ENCODE measurements at regions not wholly inside any gene's neighbourhood (a gene's known extent, or its start where the extent isn't known, plus 50 kb on each side); places are given as distances from the start of the nearest gene placed in this dataset.

DNA sequence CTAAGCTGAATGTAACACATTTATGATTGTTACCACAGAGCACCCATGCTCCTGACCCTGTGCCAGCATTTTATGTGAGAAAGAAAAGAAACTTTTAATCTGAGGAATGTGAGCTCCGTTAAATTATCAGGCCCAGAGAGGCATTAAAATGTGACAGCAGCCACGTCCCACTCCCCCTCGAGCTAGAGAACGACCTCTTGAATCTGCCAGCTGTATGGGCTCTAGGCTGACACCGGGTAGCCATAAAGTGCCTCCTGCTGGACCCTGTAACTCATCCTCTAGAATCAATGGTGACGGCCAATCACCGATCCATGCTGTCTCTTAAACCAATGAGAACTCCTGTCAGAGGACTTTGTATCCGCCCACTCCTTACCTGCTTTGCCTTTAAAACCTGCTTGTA, 110.2 kb upstream of the ADRA2C start:
- H3K4me3 ChIP-seq (ENCODE audit: low read length), result no peak overlapping the region
- DNase-seq (ENCODE audit: low read depth), result no peak
- TF ChIP-seq, protein P1, sequence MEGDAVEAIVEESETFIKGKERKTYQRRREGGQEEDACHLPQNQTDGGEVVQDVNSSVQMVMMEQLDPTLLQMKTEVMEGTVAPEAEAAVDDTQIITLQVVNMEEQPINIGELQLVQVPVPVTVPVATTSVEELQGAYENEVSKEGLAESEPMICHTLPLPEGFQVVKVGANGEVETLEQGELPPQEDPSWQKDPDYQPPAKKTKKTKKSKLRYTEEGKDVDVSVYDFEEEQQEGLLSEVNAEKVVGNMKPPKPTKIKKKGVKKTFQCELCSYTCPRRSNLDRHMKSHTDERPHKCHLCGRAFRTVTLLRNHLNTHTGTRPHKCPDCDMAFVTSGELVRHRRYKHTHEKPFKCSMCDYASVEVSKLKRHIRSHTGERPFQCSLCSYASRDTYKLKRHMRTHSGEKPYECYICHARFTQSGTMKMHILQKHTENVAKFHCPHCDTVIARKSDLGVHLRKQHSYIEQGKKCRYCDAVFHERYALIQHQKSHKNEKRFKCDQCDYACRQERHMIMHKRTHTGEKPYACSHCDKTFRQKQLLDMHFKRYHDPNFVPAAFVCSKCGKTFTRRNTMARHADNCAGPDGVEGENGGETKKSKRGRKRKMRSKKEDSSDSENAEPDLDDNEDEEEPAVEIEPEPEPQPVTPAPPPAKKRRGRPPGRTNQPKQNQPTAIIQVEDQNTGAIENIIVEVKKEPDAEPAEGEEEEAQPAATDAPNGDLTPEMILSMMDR (conservative IDR thresholded peaks at IDR 0.05; ENCODE audit: low read depth, low read length), result no peak

DNA sequence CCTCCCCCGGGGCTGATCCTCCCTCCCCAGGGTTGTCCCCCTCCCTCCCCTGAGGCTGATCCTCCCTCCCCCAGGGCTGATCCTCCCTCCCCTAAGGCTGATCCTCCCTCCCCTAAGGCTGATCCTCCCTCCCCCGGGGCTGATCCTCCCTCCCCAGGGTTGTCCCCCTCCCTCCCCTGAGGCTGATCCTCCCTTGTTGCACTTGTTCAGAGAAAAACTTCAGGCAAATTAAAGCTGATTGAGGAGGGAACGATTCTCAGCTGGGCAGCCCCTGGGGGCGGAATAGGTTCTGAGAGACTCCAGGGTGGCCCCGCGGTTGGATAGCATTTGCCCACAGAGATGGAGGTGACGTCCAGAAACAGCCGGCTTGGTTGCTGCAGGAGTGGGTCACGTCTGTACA, 110.7 kb upstream of the ADRA2C start:
- no peak for DNase-seq (ENCODE audit: low read depth)
- TF ChIP-seq, protein P1 (conservative IDR thresholded peaks at IDR 0.05; ENCODE audit: low read depth, low read length), result no peak
- no peak overlapping the region for H3K4me3 ChIP-seq (ENCODE audit: low read length)

DNA sequence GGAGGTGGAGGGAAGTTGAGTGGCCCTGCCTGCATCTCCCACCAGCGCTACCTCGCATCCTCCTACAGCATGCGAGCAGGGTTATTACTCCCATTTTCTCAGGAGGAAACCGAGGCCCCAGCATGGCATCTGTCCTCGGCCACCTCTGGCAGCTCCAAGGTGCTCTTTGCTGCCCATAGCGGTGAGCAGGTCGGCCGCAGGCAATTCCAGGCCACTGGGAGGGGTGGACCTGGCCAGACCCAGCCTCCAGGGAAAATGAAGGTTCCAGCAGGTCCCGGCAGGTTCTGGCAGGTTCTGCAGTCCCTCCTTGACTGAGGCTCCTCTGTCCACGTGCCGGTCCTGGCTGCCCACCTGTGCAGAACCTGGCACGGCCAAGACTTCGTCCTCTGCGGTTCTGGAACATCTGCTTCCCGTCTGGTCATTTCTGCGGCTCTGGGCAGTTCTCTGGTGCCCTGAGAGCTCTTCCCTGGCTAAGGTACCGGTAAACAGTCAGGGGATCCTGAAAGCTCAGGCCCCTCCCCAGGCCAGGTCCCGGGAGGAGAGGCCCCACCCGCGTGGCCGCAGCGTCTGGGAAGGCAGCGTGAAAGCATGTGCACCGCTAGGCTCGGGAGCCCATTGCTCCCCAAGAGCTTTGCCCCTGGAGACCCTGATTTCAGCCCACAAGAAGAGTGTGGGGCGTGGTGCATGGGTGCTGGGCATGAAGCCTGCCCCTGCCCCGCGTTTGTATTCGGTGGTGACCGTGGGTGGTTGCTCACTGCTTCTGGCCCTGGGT, 112.0 kb upstream of the ADRA2C start:
- no peak for DNase-seq (ENCODE audit: low read depth)
- no peak overlapping the region for H3K4me3 ChIP-seq (ENCODE audit: low read length)
- TF ChIP-seq, protein P1 (conservative IDR thresholded peaks at IDR 0.05; ENCODE audit: low read depth, low read length), result no peak

DNA sequence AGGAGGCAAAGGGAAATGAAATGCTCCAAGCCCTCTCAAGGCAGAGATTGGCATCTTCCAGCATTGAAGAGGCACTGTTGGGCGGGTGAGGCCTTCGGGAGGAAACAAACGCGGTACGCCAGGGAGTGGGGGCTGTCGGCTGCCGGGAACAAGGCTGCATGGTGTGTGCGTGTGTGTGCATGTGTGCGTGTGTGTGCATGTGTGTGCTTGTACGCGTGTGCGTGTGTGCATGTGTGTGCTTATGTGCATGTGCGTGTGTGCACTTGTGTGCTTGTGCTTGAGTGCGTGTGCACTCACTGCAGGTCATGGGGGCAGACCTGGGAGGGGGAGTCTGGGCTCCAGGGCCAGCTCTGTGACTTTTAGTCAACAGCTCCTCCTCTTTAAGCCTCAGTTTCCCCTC, 113.6 kb upstream of the ADRA2C start:
- no peak for DNase-seq (ENCODE audit: low read depth)
- TF ChIP-seq, protein P1 (conservative IDR thresholded peaks at IDR 0.05; ENCODE audit: low read depth, low read length), result no peak
- H3K4me3 ChIP-seq (ENCODE audit: low read length), result no peak overlapping the region

DNA sequence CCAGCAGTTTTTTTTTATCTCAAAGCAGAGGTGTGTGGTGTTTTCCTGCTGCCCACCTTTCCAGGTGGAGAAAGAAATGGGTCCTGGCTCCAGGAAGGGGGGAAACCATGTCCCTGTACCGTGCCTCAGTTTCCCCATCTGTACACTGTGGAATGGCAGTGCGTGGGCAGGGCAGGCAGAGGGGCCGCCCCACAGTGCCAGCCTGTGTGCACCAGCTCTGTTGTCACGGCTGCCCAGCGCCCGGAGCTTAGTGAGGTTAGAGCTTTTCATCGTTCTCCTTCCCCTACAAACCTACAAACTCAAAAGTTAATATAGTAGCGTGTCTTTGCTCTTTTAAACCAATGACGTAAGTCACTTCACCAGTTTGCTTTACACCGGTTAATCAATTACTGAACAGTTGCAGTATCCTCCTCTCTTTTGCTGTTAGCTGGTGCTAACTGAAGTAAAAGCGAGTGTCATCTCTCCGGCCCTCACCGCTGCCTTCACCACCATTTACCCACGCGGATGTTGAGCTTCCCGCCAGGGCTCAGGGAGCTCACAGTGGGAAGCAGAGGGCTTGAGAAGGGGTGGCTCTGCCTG, 114.8 kb upstream of the ADRA2C start:
- no peak overlapping the region for H3K4me3 ChIP-seq (ENCODE audit: low read length)
- no peak for DNase-seq (ENCODE audit: low read depth)
- TF ChIP-seq, protein P1 (conservative IDR thresholded peaks at IDR 0.05; ENCODE audit: low read depth, low read length), result no peak

DNA sequence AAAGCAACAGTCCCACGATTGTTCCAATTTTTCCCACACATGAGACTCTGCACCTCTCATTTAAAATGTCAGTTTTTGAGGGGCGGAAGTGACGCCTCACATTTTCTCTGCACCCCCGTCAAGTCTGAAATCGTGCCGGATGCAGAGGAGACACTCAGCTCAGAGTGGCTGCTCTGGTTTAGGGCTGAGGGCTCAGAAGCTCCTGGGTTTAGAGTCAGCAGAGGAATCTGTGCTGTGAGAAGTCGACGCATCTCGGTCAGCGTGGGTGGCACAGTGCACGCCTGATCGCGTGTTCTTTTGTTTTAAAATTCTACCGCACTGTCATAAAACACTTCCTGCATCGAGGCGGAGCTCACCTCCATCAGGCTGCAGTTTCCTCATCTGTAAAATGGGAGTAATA, 116.7 kb upstream of the ADRA2C start:
- no peak overlapping the region for H3K4me3 ChIP-seq (ENCODE audit: low read length)
- TF ChIP-seq, protein P1 (conservative IDR thresholded peaks at IDR 0.05; ENCODE audit: low read depth, low read length), result no peak
- no peak for DNase-seq (ENCODE audit: low read depth)

DNA sequence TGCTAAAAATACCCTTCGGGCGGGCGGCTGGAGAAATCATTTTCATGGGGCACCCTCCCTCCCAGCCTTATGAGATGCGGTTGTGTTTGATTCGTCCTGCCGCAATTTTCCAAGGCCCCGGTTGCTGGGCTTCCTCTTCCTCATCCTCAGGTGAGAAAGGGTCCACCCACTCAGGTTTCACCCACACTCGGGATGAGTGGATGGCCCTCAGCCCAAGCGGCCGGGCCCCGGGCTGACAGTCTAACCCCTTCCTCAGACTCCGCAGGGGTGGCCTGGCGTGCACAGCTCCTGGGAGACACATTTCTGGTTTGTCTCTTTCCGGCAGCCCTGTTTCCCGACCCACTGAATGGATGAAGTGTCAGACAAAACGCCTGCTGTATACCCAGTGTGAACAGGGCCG, 116.5 kb upstream of the LRPAP1 start:
- TF ChIP-seq, protein P1 (conservative IDR thresholded peaks at IDR 0.05; ENCODE audit: low read depth, low read length), result no peak
- no peak for DNase-seq (ENCODE audit: low read depth)
- no peak overlapping the region for H3K4me3 ChIP-seq (ENCODE audit: low read length)
